Tibial artery (tissue), 4 donors: ENCODE measurements at regions not wholly inside any gene's neighbourhood (a gene's known extent, or its start where the extent isn't known, plus 50 kb on each side); places are given as distances from the start of the nearest gene placed in this dataset.

Source experiments
- DNase-seq, 2 donors: peaks; one replicate each; pipeline ENCODE4 v3.0.0-alpha.2; 2019
- H3K27ac ChIP-seq, 2 donors: fragments of 200-600 bp; sonication (generic) in 1 of 2; 1 replicate in 1 of 2; 2 replicates in 1 of 2; pipeline ENCODE4 v1.5.1; 2018 to 2019; ENCODE audit warnings: mild to moderate bottlenecking in 1 of 2
- H3K27me3 ChIP-seq, 2 donors: fragments of 200-600 bp; sonication (generic) in 1 of 2; one replicate each; pipeline versions ENCODE4 v1.5.1 to v1.6.0; 2016 to 2019
- H3K36me3 ChIP-seq, 3 donors: fragments of 200-600 bp; sonication (generic) in 2 of 3; one replicate each; pipeline ENCODE4 v1.5.1; 2016 to 2019; ENCODE audit warnings: mild to moderate bottlenecking in 2 of 3
- H3K4me1 ChIP-seq, 4 donors: fragments of 200-600 bp; sonication (generic) in 2 of 4; 1 replicate in 3 of 4; 2 replicates in 1 of 4; pipeline ENCODE4 v1.5.1; 2016 to 2019
- H3K4me3 ChIP-seq, 2 donors: fragments of 200-600 bp; sonication (generic) in 1 of 2; 1 replicate in 1 of 2; 2 replicates in 1 of 2; pipeline ENCODE4 v1.5.1; 2018 to 2019; ENCODE audit warnings: mild to moderate bottlenecking in 2 of 2
- H3K9me3 ChIP-seq, 3 donors: fragments of 200-600 bp; sonication (generic) in 1 of 3; one replicate each; pipeline ENCODE4 v1.5.1; 2016 to 2019
- CTCF ChIP-seq, 2 experiments: fragments of 200-600 bp in 1 of 2; fragments of 450-650 bp in 1 of 2; IDR thresholded peaks; one replicate each; pipeline ENCODE4 v1.5.1; 2017 to 2019; ENCODE audit warnings: antibody characterized with exemption in 2 of 2, mild to moderate bottlenecking in 1 of 2, moderate library complexity in 1 of 2
- intact Hi-C: fragments of 100-400 bp; cut with DNase I; formaldehyde crosslinking; loops from one replicate; pipeline ENCODE4 v1.15.0; 2023; ENCODE audit warnings: low total_unique reads

GRCh38 chr4:23311983-23312382 is 577.9 kb downstream of the PPARGC1A start:
- Histone ChIP-seq H3K9me3 (no peaks in the 10 kb centered on the region), H3K36me3 (no peaks in the 10 kb centered on the region), H3K27ac (no peak overlapping the region), H3K27me3 (no peaks in the 10 kb centered on the region), H3K4me1 (no peaks in the 10 kb centered on the region), H3K4me3 (no peak overlapping the region)
- no peak for TF ChIP-seq CTCF (IDR thresholded peaks at IDR 0.05)
- DNase-seq, result no peak
- intact Hi-C loops, result no loop called here

GRCh38 chr4:23305026-23305425 is 584.8 kb downstream of the PPARGC1A start:
- intact Hi-C loops, result no loop called here
- TF ChIP-seq CTCF (IDR thresholded peaks at IDR 0.05), result no peak
- no peaks in the 10 kb centered on the region for H3K36me3 ChIP-seq
- no peak overlapping the region for H3K27ac ChIP-seq
- H3K9me3 ChIP-seq, result no peaks in the 10 kb centered on the region
- H3K4me3 ChIP-seq, result no peak overlapping the region
- H3K27me3 ChIP-seq, result no peaks in the 10 kb centered on the region
- DNase-seq, result no peak
- no peaks in the 10 kb centered on the region for H3K4me1 ChIP-seq

GRCh38 chr4:23298371-23298770 is 591.5 kb downstream of the PPARGC1A start:
- no peak for TF ChIP-seq CTCF (IDR thresholded peaks at IDR 0.05)
- Histone ChIP-seq H3K27me3 (no peaks in the 10 kb centered on the region), H3K27ac (no peak overlapping the region), H3K4me1 (no peaks in the 10 kb centered on the region), H3K36me3 (no peaks in the 10 kb centered on the region), H3K9me3 (no peaks in the 10 kb centered on the region), H3K4me3 (no peak overlapping the region)
- no peak for DNase-seq
- intact Hi-C loops, result no loop called here

- intact Hi-C loops, result no loop called here
Observed at GRCh38 chr4:23297327-23297726, 592.5 kb downstream of the PPARGC1A start.

GRCh38 chr4:23291139-23291538 is 598.4 kb downstream of the GBA3 start:
- intact Hi-C loops, result no loop called here
- Histone ChIP-seq H3K27me3 (no peaks in the 10 kb centered on the region), H3K4me1 (no peaks in the 10 kb centered on the region), H3K27ac (no peak overlapping the region), H3K4me3 (no peak overlapping the region), H3K9me3 (no peaks in the 10 kb centered on the region), H3K36me3 (no peaks in the 10 kb centered on the region)
- no peak for DNase-seq
- no peak for TF ChIP-seq CTCF (IDR thresholded peaks at IDR 0.05)

More at GRCh38 chr4:23297327-23297726, 592.5 kb downstream of the PPARGC1A start:
- H3K4me1 ChIP-seq, result no peaks in the 10 kb centered on the region
- no peaks in the 10 kb centered on the region for H3K27me3 ChIP-seq
- H3K36me3 ChIP-seq, result no peaks in the 10 kb centered on the region
- no peak overlapping the region for H3K4me3 ChIP-seq
- H3K9me3 ChIP-seq, result no peaks in the 10 kb centered on the region
- no peak for TF ChIP-seq CTCF (IDR thresholded peaks at IDR 0.05)
- no peak overlapping the region for H3K27ac ChIP-seq
- no peak for DNase-seq

- no peaks in the 10 kb centered on the region for H3K4me1 ChIP-seq
- DNase-seq, result no peak
- no peak for TF ChIP-seq CTCF (IDR thresholded peaks at IDR 0.05)
- H3K4me3 ChIP-seq, result no peak overlapping the region
- no peaks in the 10 kb centered on the region for H3K9me3 ChIP-seq
- intact Hi-C loops, result no loop called here
- no peak overlapping the region for H3K27ac ChIP-seq
- no peaks in the 10 kb centered on the region for H3K36me3 ChIP-seq
- H3K27me3 ChIP-seq, result no peaks in the 10 kb centered on the region
Observed at GRCh38 chr4:23290656-23291055, 597.9 kb downstream of the GBA3 start.
